ENCODE measurements at regions not wholly inside any gene's neighbourhood (a gene's known extent, or its start where the extent isn't known, plus 50 kb on each side); places are given as distances from the start of the nearest gene placed in this dataset.

DNA sequence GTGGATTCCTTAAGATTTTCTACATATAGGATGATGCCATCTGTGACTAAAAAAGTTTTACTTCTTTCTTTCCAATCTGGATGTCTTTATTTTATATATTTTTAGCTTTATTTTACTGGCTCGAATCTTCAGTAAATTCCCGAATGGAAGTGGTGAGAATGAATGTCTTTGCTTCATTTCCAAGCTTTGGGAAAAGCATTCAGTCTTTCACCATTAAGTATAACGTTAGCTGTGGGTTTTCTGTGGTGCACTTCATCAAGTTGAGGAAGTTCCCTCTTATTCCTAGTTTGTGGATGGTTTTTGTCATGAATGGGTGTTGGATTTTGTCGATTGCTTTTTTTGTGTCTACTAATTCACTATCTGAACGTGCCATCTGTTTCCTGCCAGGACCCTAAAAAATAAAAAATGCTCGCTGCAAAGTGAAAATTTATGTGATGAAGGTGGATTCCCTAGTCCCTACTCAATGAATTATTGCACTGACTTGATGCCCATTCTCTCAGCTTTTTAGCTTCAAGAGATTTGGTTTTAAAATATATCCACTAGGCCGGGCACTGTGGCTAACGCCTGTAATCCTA, 90.2 kb upstream of the CARD11 start:
- TF ChIP-seq RARB (CRISPR knock-in tag; IDR thresholded peaks at IDR 0.05) (no peak), ARNTL (CRISPR knock-in tag; IDR thresholded peaks at IDR 0.05; ENCODE audit: borderline replicate concordance, low read depth) (no peak), ZFP3 (CRISPR knock-in tag; IDR thresholded peaks at IDR 0.05) (no peak), GLIS3 (CRISPR knock-in tag; IDR thresholded peaks at IDR 0.05) (no peak), TOX (CRISPR knock-in tag; IDR thresholded peaks at IDR 0.05; ENCODE audit: borderline replicate concordance) (no peak), ZFP30 (CRISPR knock-in tag; IDR thresholded peaks at IDR 0.05) (no peak), CSRNP3 (CRISPR knock-in tag; IDR thresholded peaks at IDR 0.05) (no peak), ISL1 (CRISPR knock-in tag; IDR thresholded peaks at IDR 0.05) (no peak), TSHZ2 (CRISPR knock-in tag; IDR thresholded peaks at IDR 0.05) (no peak), ZNF565 (CRISPR knock-in tag; conservative IDR thresholded peaks at IDR 0.05; ENCODE audit: low read depth) (no peak), TCF4 (CRISPR knock-in tag; IDR thresholded peaks at IDR 0.05; ENCODE audit: borderline replicate concordance) (no peak), ESRRG (CRISPR knock-in tag; IDR thresholded peaks at IDR 0.05) (no peak)
- TF ChIP-seq, protein P1, sequence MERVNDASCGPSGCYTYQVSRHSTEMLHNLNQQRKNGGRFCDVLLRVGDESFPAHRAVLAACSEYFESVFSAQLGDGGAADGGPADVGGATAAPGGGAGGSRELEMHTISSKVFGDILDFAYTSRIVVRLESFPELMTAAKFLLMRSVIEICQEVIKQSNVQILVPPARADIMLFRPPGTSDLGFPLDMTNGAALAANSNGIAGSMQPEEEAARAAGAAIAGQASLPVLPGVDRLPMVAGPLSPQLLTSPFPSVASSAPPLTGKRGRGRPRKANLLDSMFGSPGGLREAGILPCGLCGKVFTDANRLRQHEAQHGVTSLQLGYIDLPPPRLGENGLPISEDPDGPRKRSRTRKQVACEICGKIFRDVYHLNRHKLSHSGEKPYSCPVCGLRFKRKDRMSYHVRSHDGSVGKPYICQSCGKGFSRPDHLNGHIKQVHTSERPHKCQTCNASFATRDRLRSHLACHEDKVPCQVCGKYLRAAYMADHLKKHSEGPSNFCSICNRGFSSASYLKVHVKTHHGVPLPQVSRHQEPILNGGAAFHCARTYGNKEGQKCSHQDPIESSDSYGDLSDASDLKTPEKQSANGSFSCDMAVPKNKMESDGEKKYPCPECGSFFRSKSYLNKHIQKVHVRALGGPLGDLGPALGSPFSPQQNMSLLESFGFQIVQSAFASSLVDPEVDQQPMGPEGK (CRISPR knock-in tag; IDR thresholded peaks at IDR 0.05; ENCODE audit: borderline replicate concordance), result no peak

All from SK-N-SH treated with all-trans-retinoic acid at 6 μM for 48 hours (cell line).